ENCODE measurements at regions not wholly inside any gene's neighbourhood (a gene's known extent, or its start where the extent isn't known, plus 50 kb on each side); places are given as distances from the start of the nearest gene placed in this dataset.

DNA sequence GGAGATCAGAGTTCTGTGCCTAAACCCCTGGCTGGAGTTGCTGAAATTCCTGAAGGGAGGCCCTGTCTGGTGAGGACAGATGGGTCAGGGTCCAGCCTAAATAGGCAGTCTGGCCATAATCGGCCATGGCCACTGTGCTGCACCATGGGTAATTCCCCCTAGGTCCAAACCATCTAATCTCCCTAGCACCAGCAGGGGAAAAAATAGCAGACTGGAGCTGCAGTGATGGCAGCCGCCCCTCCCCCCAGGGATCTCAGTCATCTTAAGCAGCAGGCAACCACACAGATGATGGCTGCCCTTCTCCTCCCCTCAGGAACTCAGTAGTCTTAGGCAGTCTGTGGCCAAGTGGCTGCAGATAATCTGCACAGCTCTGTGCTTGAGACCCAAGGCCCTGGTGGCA lies 68.4 kb upstream of the CD96 start:
- DNase-seq (ENCODE audit: low read depth) = no peak

- DNase-seq (ENCODE audit: low read depth) = no peak
These were observed 65.3 kb upstream of the CD96 start for GRCh38 chr3:111476701-111477100.

- DNase-seq (ENCODE audit: low read depth) = no peak
These were observed 61.9 kb upstream of the CD96 start for GRCh38 chr3:111480091-111480490.

DNA sequence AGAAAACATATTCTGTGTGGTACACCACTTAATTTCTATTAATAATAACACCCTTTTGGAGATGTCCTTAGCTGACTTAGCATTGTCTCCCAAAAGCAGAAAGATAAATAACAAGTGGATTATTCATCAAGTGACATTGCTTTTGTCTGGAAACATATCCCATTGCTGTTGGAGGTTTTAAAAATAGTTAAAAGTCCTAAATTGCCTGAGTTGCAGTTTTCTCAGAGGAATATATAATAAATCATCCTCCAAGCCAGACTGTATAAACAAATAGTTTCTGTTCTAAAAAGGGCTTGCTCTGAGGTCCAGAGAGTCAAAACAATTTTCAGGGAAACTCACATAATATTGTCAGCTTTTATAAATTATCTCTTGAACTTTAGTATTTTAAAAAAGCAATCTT lies 60.4 kb upstream of the CD96 start:
- no peak for DNase-seq (ENCODE audit: low read depth)

DNA sequence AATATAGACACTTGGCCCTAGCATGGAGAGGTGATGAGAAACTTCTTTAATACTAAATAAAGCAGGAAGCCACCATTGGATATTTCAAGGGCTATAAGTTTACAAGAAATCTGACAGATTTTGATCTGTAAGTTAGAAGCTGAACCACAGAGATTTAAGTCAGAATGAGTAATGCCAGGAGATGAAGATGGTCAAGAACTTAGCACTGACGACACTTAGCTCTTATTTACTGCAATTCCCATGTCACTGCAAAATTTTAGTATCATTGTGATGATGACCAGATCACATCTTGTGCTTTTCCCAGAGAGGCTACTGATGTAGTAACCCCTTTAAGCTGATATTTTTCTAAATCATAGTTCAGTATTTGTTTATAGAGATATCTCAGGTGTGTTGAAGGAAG lies 59.4 kb upstream of the CD96 start:
- no peak for DNase-seq (ENCODE audit: low read depth)

DNA sequence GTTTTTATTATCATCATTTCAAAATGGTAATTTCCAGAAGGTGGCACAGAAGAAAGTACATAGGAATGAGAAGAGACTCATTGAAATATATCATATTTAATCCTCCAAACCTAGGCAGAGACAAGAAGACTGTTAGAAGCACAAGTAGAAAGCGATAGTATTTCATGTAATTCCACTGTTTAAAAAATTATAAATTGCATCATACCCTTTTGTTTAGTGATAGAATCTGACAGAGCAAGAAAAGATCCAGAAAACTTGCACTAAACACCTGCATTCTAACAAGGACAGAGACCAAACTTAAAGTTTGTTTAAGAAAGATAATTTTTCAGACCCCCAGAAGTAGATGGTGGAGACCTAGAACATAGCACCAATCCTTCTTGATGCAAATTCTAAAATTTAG lies 56.9 kb upstream of the CD96 start:
- DNase-seq (ENCODE audit: low read depth) = no peak

Data from activated T-helper 9 cell treated with anti-CD3 and anti-CD28 coated beads, Interleukin-2, amount 50 U/mL, for 16 hours (primary cell).